KMS-11 (cell line): ENCODE measurements at regions not wholly inside any gene's neighbourhood (a gene's known extent, or its start where the extent isn't known, plus 50 kb on each side); places are given as distances from the start of the nearest gene placed in this dataset.

Experiments
- H2AFZ ChIP-seq: fragments of 200-600 bp; sonication (generic); 2 replicates; pipeline ENCODE4 v1.6.1; 2016; ENCODE audit warnings: antibody characterized with exemption, mixed run types, low read depth
- H3K27ac ChIP-seq: fragments of 200-600 bp; sonication (generic); 2 replicates; pipeline ENCODE4 v1.6.1; 2016; ENCODE audit warnings: mild to moderate bottlenecking, mixed run types
- H3K27me3 ChIP-seq: fragments of 200-600 bp; sonication (generic); 2 replicates; pipeline ENCODE4 v1.6.1; 2017; ENCODE audit warnings: mild to moderate bottlenecking, low read depth, mixed run types, moderate library complexity; ENCODE audit not compliant: insufficient read depth
- H3K36me3 ChIP-seq: fragments of 200-600 bp; sonication (generic); 2 replicates; pipeline ENCODE4 v1.6.1; 2017; ENCODE audit warnings: mild to moderate bottlenecking, mixed run types; ENCODE audit not compliant: insufficient read depth
- H3K4me1 ChIP-seq: fragments of 200-600 bp; sonication (generic); 2 replicates; pipeline ENCODE4 v1.6.1; 2016; ENCODE audit warnings: mild to moderate bottlenecking, low read depth, mixed run types; ENCODE audit not compliant: poor library complexity, severe bottlenecking
- H3K4me2 ChIP-seq: fragments of 200-600 bp; sonication (generic); 2 replicates; pipeline ENCODE4 v1.7.0; 2016; ENCODE audit warnings: mild to moderate bottlenecking, mixed run types
- H3K4me3 ChIP-seq: fragments of 200-600 bp; sonication (generic); IDR thresholded peaks from 2 replicates; pipeline ENCODE4 v1.6.1; 2017; ENCODE audit warnings: low read depth, low read length, mixed read lengths; ENCODE audit not compliant: insufficient read depth
- H3K79me2 ChIP-seq: fragments of 200-600 bp; sonication (generic); 2 replicates; pipeline ENCODE4 v1.6.1; 2016; ENCODE audit warnings: low read depth, mixed run types; ENCODE audit not compliant: insufficient read depth
- H3K9ac ChIP-seq: fragments of 200-600 bp; sonication (generic); 2 replicates; pipeline ENCODE4 v1.6.1; 2016; ENCODE audit warnings: mild to moderate bottlenecking, mixed run types
- H4K20me1 ChIP-seq: fragments of 200-600 bp; sonication (generic); 2 replicates; pipeline ENCODE4 v1.6.1; 2016; ENCODE audit warnings: mild to moderate bottlenecking, mixed run types; ENCODE audit not compliant: insufficient read depth
- TF ChIP-seq, protein P1 (sequence below): fragments of 200-600 bp; sonication (generic); conservative IDR thresholded peaks from 2 replicates; pipeline ENCODE4 v1.6.1; 2017; ENCODE audit warnings: low read depth, mild to moderate bottlenecking, antibody characterized with exemption, low read length, moderate library complexity, mixed read lengths

DNA sequence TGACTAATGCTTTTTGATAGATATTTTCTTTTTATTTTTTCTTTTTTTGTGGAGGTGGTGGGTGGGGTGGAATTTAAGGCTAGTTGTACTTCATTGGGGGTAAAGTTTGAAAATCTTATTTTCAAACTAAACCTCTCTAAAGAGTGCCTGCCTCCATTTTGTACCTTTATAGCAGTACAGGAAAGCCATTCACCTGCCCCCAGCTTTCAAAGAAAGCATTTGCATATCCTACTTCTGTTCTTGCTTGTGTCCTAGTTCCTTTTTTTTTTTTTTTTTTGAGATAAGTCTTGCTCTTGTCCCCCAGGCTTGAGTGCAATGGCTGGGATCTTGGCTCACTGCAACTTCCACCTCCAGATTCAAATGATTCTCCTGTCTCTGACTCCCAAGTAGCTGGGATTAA is 766.2 kb upstream of the LRRC4C start:
- Histone ChIP-seq H3K4me3 (no peak overlapping the region), H3K4me2 (no peak overlapping the region), H3K27ac (no peak overlapping the region)

DNA sequence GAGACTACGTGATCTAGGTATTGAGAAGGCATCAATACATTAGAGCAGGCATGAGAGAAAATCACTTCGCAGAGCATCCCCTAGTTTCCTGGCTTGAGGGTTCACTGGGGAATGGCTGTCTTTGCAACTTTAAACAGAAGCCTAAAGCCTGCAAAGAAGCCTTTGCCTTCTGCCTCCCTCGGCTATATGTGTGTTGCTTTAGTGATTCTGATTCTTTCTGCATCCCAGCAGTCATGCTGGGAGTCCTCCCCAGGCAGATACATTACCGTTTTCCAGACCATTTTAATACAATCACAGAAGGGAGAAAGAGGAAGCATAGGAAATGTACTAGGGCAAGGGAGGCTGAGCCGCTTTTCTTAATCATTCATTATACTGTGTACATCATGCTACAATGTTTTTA is 773.2 kb upstream of the LRRC4C start:
- Histone ChIP-seq H3K36me3 (no peaks in the 10 kb centered on the region), H3K27ac (no peak overlapping the region), H2AFZ (no peak overlapping the region), H3K4me3 (no peak overlapping the region), H3K9ac (no peak overlapping the region), H3K4me1 (no peaks in the 10 kb centered on the region), H3K4me2 (no peak overlapping the region), H4K20me1 (no peaks in the 10 kb centered on the region), H3K79me2 (no peaks in the 10 kb centered on the region), H3K27me3 (no peaks in the 10 kb centered on the region)
- TF ChIP-seq, protein P1, sequence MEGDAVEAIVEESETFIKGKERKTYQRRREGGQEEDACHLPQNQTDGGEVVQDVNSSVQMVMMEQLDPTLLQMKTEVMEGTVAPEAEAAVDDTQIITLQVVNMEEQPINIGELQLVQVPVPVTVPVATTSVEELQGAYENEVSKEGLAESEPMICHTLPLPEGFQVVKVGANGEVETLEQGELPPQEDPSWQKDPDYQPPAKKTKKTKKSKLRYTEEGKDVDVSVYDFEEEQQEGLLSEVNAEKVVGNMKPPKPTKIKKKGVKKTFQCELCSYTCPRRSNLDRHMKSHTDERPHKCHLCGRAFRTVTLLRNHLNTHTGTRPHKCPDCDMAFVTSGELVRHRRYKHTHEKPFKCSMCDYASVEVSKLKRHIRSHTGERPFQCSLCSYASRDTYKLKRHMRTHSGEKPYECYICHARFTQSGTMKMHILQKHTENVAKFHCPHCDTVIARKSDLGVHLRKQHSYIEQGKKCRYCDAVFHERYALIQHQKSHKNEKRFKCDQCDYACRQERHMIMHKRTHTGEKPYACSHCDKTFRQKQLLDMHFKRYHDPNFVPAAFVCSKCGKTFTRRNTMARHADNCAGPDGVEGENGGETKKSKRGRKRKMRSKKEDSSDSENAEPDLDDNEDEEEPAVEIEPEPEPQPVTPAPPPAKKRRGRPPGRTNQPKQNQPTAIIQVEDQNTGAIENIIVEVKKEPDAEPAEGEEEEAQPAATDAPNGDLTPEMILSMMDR: no peak

More for the DNA sequence above, 766.2 kb upstream of the LRRC4C start:
- TF ChIP-seq, protein P1: no peak
- H3K27me3 ChIP-seq: no peaks in the 10 kb centered on the region
- no peaks in the 10 kb centered on the region for H3K36me3 ChIP-seq
- H3K4me1 ChIP-seq: no peaks in the 10 kb centered on the region
- H4K20me1 ChIP-seq: no peaks in the 10 kb centered on the region
- no peak overlapping the region for H2AFZ ChIP-seq
- no peaks in the 10 kb centered on the region for H3K79me2 ChIP-seq
- no peak overlapping the region for H3K9ac ChIP-seq

DNA sequence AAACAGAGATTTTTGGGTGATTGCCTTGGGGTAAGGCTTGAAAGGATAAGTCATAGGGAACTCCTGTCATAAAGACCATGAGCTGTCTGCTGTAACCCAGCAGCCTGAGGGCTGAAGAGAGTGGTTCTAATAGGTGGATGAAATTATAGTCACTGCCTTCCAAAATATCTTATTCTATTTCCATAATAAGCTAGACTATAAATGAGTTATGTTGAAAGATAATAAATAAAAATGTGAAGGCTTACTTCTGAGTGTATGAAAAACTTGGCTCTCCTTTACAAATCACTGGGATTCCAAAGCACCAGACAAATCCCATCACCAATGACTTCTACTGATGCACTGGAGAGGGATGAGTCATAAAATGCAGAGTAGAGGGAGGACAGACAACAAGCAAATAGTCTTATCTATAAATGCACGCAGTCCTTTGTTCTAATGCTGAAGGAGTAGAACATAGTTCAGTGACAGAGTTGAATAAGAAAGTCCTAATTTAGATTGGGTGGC is 775.0 kb upstream of the LRRC4C start:
- Histone ChIP-seq H3K9ac (no peak overlapping the region), H3K27ac (no peak overlapping the region)

DNA sequence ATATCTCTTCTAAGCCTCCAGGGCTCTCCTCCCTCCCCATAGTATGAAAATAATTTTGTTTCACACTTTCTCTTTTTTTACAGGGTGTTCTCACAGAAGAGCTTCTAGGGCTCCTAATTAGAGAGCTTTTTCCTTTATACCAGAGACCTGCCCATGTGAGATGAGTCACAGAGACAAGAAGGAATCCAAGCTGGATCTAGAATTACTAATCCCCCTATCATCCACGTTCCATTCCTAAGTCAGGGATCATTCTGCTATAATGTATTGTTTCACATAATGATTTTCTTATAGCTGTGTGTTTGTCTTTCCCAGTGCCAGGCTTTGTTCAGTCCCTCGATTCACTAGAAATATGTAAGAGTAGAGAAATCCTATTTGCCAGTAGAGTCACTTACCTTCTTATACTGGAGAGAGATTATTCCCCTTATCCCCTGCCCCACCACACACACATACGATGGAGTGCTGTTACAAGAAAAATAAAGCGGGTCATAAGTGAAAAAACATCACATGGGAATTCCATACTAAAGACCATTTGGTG is 778.3 kb upstream of the LRRC4C start:
- Histone ChIP-seq H3K79me2 (no peaks in the 10 kb centered on the region), H3K4me2 (no peak overlapping the region), H3K27ac (no peak overlapping the region), H3K4me1 (no peaks in the 10 kb centered on the region), H4K20me1 (no peaks in the 10 kb centered on the region), H2AFZ (no peak overlapping the region), H3K9ac (no peak overlapping the region), H3K4me3 (no peak overlapping the region), H3K36me3 (no peaks in the 10 kb centered on the region), H3K27me3 (no peaks in the 10 kb centered on the region)
- TF ChIP-seq, protein P1: no peak

More for the DNA sequence above, 775.0 kb upstream of the LRRC4C start:
- Histone ChIP-seq H3K36me3 (no peaks in the 10 kb centered on the region), H3K4me2 (no peak overlapping the region), H4K20me1 (no peaks in the 10 kb centered on the region), H3K4me1 (no peaks in the 10 kb centered on the region), H3K27me3 (no peaks in the 10 kb centered on the region), H3K4me3 (no peak overlapping the region), H2AFZ (no peak overlapping the region), H3K79me2 (no peaks in the 10 kb centered on the region)
- TF ChIP-seq, protein P1: no peak
